HEK293 (cell line): ENCODE measurements at regions not wholly inside any gene's neighbourhood (a gene's known extent, or its start where the extent isn't known, plus 50 kb on each side); places are given as distances from the start of the nearest gene placed in this dataset.

Experiments
- CTCF ChIA-PET: fragments of 350-600 bp; formaldehyde crosslinking; extraction: SDS; loops from one replicate; lab custom pipeline; 2021; ENCODE audit warnings: antibody characterized with exemption; lab: Yijun Ruan, JAX
- POLR2A ChIA-PET: fragments of 300-600 bp; formaldehyde crosslinking; extraction: SDS; loops from one replicate; lab custom pipeline; 2020; ENCODE audit warnings: antibody characterized with exemption, inconsistent platforms; lab: Yijun Ruan, JAX
- H3K27ac ChIP-seq: fragments of 200-500 bp; sonication (Bioruptor generic); 2 replicates; pipeline ENCODE4 v1.5.1; 2014; ENCODE audit warnings: low read depth, low read length, control low read depth, inconsistent platforms; ENCODE audit errors: extremely low read depth
- H3K36me3 ChIP-seq, 2 experiments: fragments of 200-500 bp in 1 of 2; sonication (Bioruptor generic) in 1 of 2; 1 replicate in 1 of 2; 2 replicates in 1 of 2; pipeline ENCODE4 v1.5.1; 2014 to 2017; ENCODE audit warnings: inconsistent platforms in 2 of 2, low read length in 2 of 2; ENCODE audit not compliant: control insufficient read depth in 2 of 2, insufficient read depth in 1 of 2
- H3K4me1 ChIP-seq: fragments of 200-500 bp; sonication (Bioruptor generic); 2 replicates; pipeline ENCODE4 v1.5.1; 2014; ENCODE audit warnings: mild to moderate bottlenecking, low read length, inconsistent platforms; ENCODE audit not compliant: control insufficient read depth, insufficient read depth
- H3K4me3 ChIP-seq: 2 replicates; pipeline ENCODE4 v1.5.1; 2011; ENCODE audit warnings: low read depth, mild to moderate bottlenecking, control low read depth, low read length, moderate library complexity
- H3K9me3 ChIP-seq: fragments of 200-500 bp; sonication (Bioruptor generic); 2 replicates; pipeline ENCODE4 v1.5.1; 2014; ENCODE audit warnings: low read depth, low read length, inconsistent platforms; ENCODE audit not compliant: control insufficient read depth, insufficient read depth
- ELK4 ChIP-seq: IDR thresholded peaks from 2 replicates; pipeline ENCODE4 v1.6.1; 2011; ENCODE audit warnings: mild to moderate bottlenecking, low read depth, low read length, borderline replicate concordance
- GLI2 ChIP-seq: fragments of 450-650 bp; formaldehyde crosslinking; IDR thresholded peaks from 2 replicates; pipeline ENCODE4; 2017; ENCODE audit warnings: missing biosample characterization, missing genetic modification characterization, low read depth, borderline replicate concordance
- KLF7 ChIP-seq: fragments of 450-650 bp; formaldehyde crosslinking; IDR thresholded peaks from 2 replicates; pipeline ENCODE4 v1.5.1; 2016; ENCODE audit warnings: missing biosample characterization, missing genetic modification characterization, borderline replicate concordance
- PRDM10 ChIP-seq: fragments of 450-650 bp; formaldehyde crosslinking; IDR thresholded peaks from 2 replicates; pipeline ENCODE4 v1.5.1; 2016; ENCODE audit warnings: missing biosample characterization, missing genetic modification characterization
- WT1 ChIP-seq: fragments of 450-650 bp; formaldehyde crosslinking; IDR thresholded peaks from 2 replicates; pipeline ENCODE4 v1.5.1; 2016; ENCODE audit warnings: missing biosample characterization, missing genetic modification characterization
- YY2 ChIP-seq: fragments of 450-650 bp; formaldehyde crosslinking; IDR thresholded peaks from 2 replicates; pipeline ENCODE4 v1.5.1; 2016; ENCODE audit warnings: missing biosample characterization, missing genetic modification characterization
- ZBTB10 ChIP-seq: fragments of 450-650 bp; formaldehyde crosslinking; IDR thresholded peaks from 2 replicates; pipeline ENCODE4 v1.5.1; 2016; ENCODE audit warnings: missing biosample characterization, missing genetic modification characterization
- ZBTB21 ChIP-seq: fragments of 450-650 bp; formaldehyde crosslinking; IDR thresholded peaks from 2 replicates; pipeline ENCODE4 v1.5.1; 2017; ENCODE audit warnings: missing biosample characterization, missing genetic modification characterization
- ZNF10 ChIP-seq: fragments of 450-650 bp; formaldehyde crosslinking; IDR thresholded peaks from 2 replicates; pipeline ENCODE4 v1.5.1; 2017; ENCODE audit warnings: missing biosample characterization, missing genetic modification characterization
- ZNF221 ChIP-seq: fragments of 450-650 bp; formaldehyde crosslinking; IDR thresholded peaks from 2 replicates; pipeline ENCODE4 v1.5.1; 2017; ENCODE audit warnings: missing biosample characterization, missing genetic modification characterization, borderline replicate concordance
- ZNF223 ChIP-seq: fragments of 450-650 bp; formaldehyde crosslinking; IDR thresholded peaks from 2 replicates; pipeline ENCODE4 v1.5.1; 2016; ENCODE audit warnings: missing biosample characterization, missing genetic modification characterization
- ZNF266 ChIP-seq: fragments of 450-650 bp; formaldehyde crosslinking; IDR thresholded peaks from 2 replicates; pipeline ENCODE4 v1.5.1; 2016; ENCODE audit warnings: missing biosample characterization, missing genetic modification characterization, low read depth
- ZNF311 ChIP-seq: fragments of 450-650 bp; formaldehyde crosslinking; IDR thresholded peaks from 2 replicates; pipeline ENCODE4 v1.5.1; 2017; ENCODE audit warnings: missing biosample characterization, missing genetic modification characterization, borderline replicate concordance
- ZNF324 ChIP-seq: fragments of 450-650 bp; formaldehyde crosslinking; IDR thresholded peaks from 2 replicates; pipeline ENCODE4 v1.5.1; 2016; ENCODE audit warnings: missing biosample characterization, missing genetic modification characterization
- ZNF488 ChIP-seq: fragments of 450-650 bp; formaldehyde crosslinking; IDR thresholded peaks from 2 replicates; pipeline ENCODE4 v1.5.1; 2016; ENCODE audit warnings: missing biosample characterization, missing genetic modification characterization
- ZNF529 ChIP-seq: fragments of 450-650 bp; formaldehyde crosslinking; IDR thresholded peaks from 2 replicates; pipeline ENCODE4 v1.5.1; 2017; ENCODE audit warnings: missing genetic modification characterization, missing biosample characterization; ENCODE audit not compliant: insufficient replicate concordance
- ZNF548 ChIP-seq: fragments of 450-650 bp; formaldehyde crosslinking; IDR thresholded peaks from 2 replicates; pipeline ENCODE4 v1.5.1; 2016; ENCODE audit warnings: missing biosample characterization, missing genetic modification characterization
- ZNF558 ChIP-seq: fragments of 450-650 bp; formaldehyde crosslinking; IDR thresholded peaks from 2 replicates; pipeline ENCODE4 v1.5.1; 2016; ENCODE audit warnings: missing biosample characterization, missing genetic modification characterization
- ZNF571 ChIP-seq: fragments of 450-650 bp; formaldehyde crosslinking; IDR thresholded peaks from 2 replicates; pipeline ENCODE4 v1.5.0; 2017; ENCODE audit warnings: missing biosample characterization, missing genetic modification characterization
- ZNF654 ChIP-seq: fragments of 450-650 bp; formaldehyde crosslinking; IDR thresholded peaks from 2 replicates; pipeline ENCODE4 v1.5.1; 2016; ENCODE audit warnings: low read depth, missing biosample characterization, missing genetic modification characterization
- ZNF677 ChIP-seq: fragments of 450-650 bp; IDR thresholded peaks from 2 replicates; pipeline ENCODE4 v1.5.0; 2018; ENCODE audit warnings: missing biosample characterization, mild to moderate bottlenecking, missing genetic modification characterization, moderate library complexity
- ZNF792 ChIP-seq: fragments of 450-650 bp; formaldehyde crosslinking; IDR thresholded peaks from 2 replicates; pipeline ENCODE4 v1.5.1; 2016; ENCODE audit warnings: missing biosample characterization, missing genetic modification characterization
- ZSCAN30 ChIP-seq: fragments of 450-650 bp; IDR thresholded peaks from 2 replicates; pipeline ENCODE4 v1.5.1; 2018; ENCODE audit warnings: missing biosample characterization, mild to moderate bottlenecking, missing genetic modification characterization, moderate library complexity

GRCh38 chr9:135240871-135241311 lies 153.4 kb downstream of the OLFM1 start (continued):
- TF ChIP-seq ZNF677 (tag by site-specific recombination) = no peak

- H3K27ac ChIP-seq = no peak overlapping the region
- TF ChIP-seq ZNF311 (tag by site-specific recombination) (no peak), ZNF571 (tag by site-specific recombination) (no peak), ZNF266 (tag by site-specific recombination) (no peak)
- TF ChIP-seq, all 188 proteins: peak for 0
- ChIA-PET CTCF (no interaction called here), POLR2A (no interaction called here)
- Histone ChIP-seq H3K9me3 (no peaks in the 10 kb centered on the region), H3K4me1 (no peaks in the 10 kb centered on the region), H3K4me3 (no peak overlapping the region), H3K36me3 (no peaks in the 10 kb centered on the region)
These were observed 154.0 kb downstream of the OLFM1 start for GRCh38 chr9:135241381-135242048.

GRCh38 chr9:135242049-135242396 lies 154.6 kb downstream of the OLFM1 start:
- TF ChIP-seq ELK4 = no peak
- no peak for TF ChIP-seq ZNF529
- no peak for TF ChIP-seq ZSCAN30
- TF ChIP-seq YY2 (tag by site-specific recombination) = no peak
- TF ChIP-seq ZNF223 (tag by site-specific recombination) = no peak
- TF ChIP-seq ZNF488 (tag by site-specific recombination) = no peak
- TF ChIP-seq ZNF654 (tag by site-specific recombination) = no peak
- no peak for TF ChIP-seq PRDM10 (tag by site-specific recombination)
- no peak for TF ChIP-seq ZNF548 (tag by site-specific recombination)
- no peak for TF ChIP-seq ZNF10 (tag by site-specific recombination)
- TF ChIP-seq, all 188 proteins: peak for 0
- ChIA-PET CTCF (no interaction called here), POLR2A (no interaction called here)
- H3K36me3 ChIP-seq = no peaks in the 10 kb centered on the region
- no peak overlapping the region for H3K4me3 ChIP-seq
- H3K9me3 ChIP-seq = no peaks in the 10 kb centered on the region
- H3K4me1 ChIP-seq = no peaks in the 10 kb centered on the region
- H3K27ac ChIP-seq = no peak overlapping the region

GRCh38 chr9:135242406-135242805 lies 154.9 kb downstream of the OLFM1 start:
- POLR2A ChIA-PET = no interaction called here
- Histone ChIP-seq H3K27ac (no peak overlapping the region), H3K9me3 (no peaks in the 10 kb centered on the region), H3K4me3 (no peak overlapping the region), H3K4me1 (no peaks in the 10 kb centered on the region), H3K36me3 (no peaks in the 10 kb centered on the region)
- CTCF ChIA-PET = interaction anchor here (0.7 kb wide), 1 partner anchor 736 kb away, joined by 3 read pairs; no protein-coding TSS in a partner anchor
- TF ChIP-seq ZNF558 = no peak
- TF ChIP-seq ZNF10 (tag by site-specific recombination) = no peak
- no peak for TF ChIP-seq WT1 (tag by site-specific recombination)
- TF ChIP-seq KLF7 = no peak
- TF ChIP-seq GLI2 (tag by site-specific recombination) = no peak
- no peak for TF ChIP-seq ZNF792
- TF ChIP-seq ZNF221 (tag by site-specific recombination) = no peak
- TF ChIP-seq ZNF324 (tag by site-specific recombination) = no peak
- no peak for TF ChIP-seq ZBTB21 (tag by site-specific recombination)
- TF ChIP-seq ZBTB10 (tag by site-specific recombination) = no peak
